B cell (primary cell): ENCODE measurements at regions not wholly inside any gene's neighbourhood (a gene's known extent, or its start where the extent isn't known, plus 50 kb on each side); places are given as distances from the start of the nearest gene placed in this dataset.

Experiments
- ATAC-seq: fragments of 200-7000 bp; cut with Tn5 transposase; one replicate; pipeline ENCODE4 v1.10.0; 2021; ENCODE audit warnings: low read depth, mild to moderate bottlenecking, moderate number of reproducible peaks, moderate library complexity
- CTCF ChIA-PET: fragments of 350-600 bp; sonication (Branson Sonifier 250); formaldehyde crosslinking; loops from one replicate; lab custom pipeline; 2021; ENCODE audit warnings: antibody characterized with exemption, inconsistent platforms; lab: Charles Lee
- POLR2A ChIA-PET: fragments of 350-600 bp; sonication (Branson Sonifier 250); formaldehyde crosslinking; loops from one replicate; lab custom pipeline; 2021; ENCODE audit warnings: antibody characterized with exemption; lab: Charles Lee
- DNase-seq: peaks from one replicate; pipeline ENCODE4 v3.0.0; 2013
- H2AFZ ChIP-seq: 2 replicates; pipeline ENCODE4 v1.6.1; 2012; ENCODE audit warnings: mild to moderate bottlenecking, low read depth, low read length; ENCODE audit not compliant: insufficient read depth, poor library complexity, severe bottlenecking
- H3K27ac ChIP-seq, 2 donors: 1 replicate in 1 of 2; 2 replicates in 1 of 2; pipeline ENCODE4 v1.5.1; 2012 to 2013; ENCODE audit warnings: low read length in 2 of 2, mild to moderate bottlenecking in 2 of 2, moderate library complexity in 1 of 2
- H3K27me3 ChIP-seq, 4 experiments: fragments of 200-600 bp in 1 of 4; sonication (generic) in 1 of 4; replicated peaks in 1 of 4; 1 replicate in 2 of 4; 2 replicates in 2 of 4; pipeline versions ENCODE4 v1.6.1 to v1.7.0; 2013 to 2016; ENCODE audit warnings: low read length in 3 of 4, mild to moderate bottlenecking in 2 of 4, mixed read lengths in 1 of 4, moderate library complexity in 1 of 4; ENCODE audit not compliant: insufficient read depth in 4 of 4, control insufficient read depth in 3 of 4; ENCODE audit errors: control extremely low read depth in 1 of 4
- H3K36me3 ChIP-seq, 2 experiments: replicated peaks in 1 of 2; 1 replicate in 1 of 2; 2 replicates in 1 of 2; pipeline versions ENCODE4 v1.6.1 to v1.7.1; 2013; ENCODE audit warnings: low read length in 1 of 2; ENCODE audit not compliant: insufficient read depth in 2 of 2, control insufficient read depth in 1 of 2; ENCODE audit errors: control extremely low read depth in 1 of 2, extremely low read depth in 1 of 2
- H3K4me1 ChIP-seq, 2 donors: fragments of 200-600 bp in 1 of 2; sonication (generic) in 1 of 2; 1 replicate in 1 of 2; 2 replicates in 1 of 2; pipeline versions ENCODE4 v1.5.1 to v1.6.1; 2013 to 2017; ENCODE audit warnings: low read length in 2 of 2; ENCODE audit not compliant: control insufficient read depth in 2 of 2, insufficient read depth in 2 of 2
- H3K4me2 ChIP-seq: replicated peaks from 2 replicates; pipeline ENCODE3; 2012; ENCODE audit warnings: mild to moderate bottlenecking, low read depth, low read length; ENCODE audit not compliant: poor library complexity, severe bottlenecking
- H3K4me3 ChIP-seq, 5 experiments: fragments of 200-600 bp in 1 of 5; sonication (generic) in 1 of 5; 1 replicate in 3 of 5; 2 replicates in 2 of 5; pipeline versions ENCODE4 v1.5.1 to v1.7.0; 2011 to 2016; ENCODE audit warnings: low read length in 4 of 5, mild to moderate bottlenecking in 4 of 5, low read depth in 2 of 5, control low read depth in 1 of 5, moderate library complexity in 1 of 5; ENCODE audit not compliant: insufficient read depth in 1 of 5; ENCODE audit errors: control extremely low read depth in 1 of 5, extremely low read depth in 1 of 5
- H3K79me2 ChIP-seq: fragments of 200-600 bp; sonication (generic); one replicate; pipeline ENCODE4 v1.6.0; 2016; ENCODE audit warnings: low read length; ENCODE audit not compliant: control insufficient read depth, insufficient read depth
- H3K9ac ChIP-seq: fragments of 200-600 bp; sonication (generic); 2 replicates; pipeline ENCODE4 v1.6.1; 2017; ENCODE audit warnings: mild to moderate bottlenecking, low read length, moderate library complexity
- H3K9me3 ChIP-seq, 3 donors: one replicate each; pipeline versions ENCODE4 v1.6.1 to v1.7.1; 2013; ENCODE audit warnings: low read length in 2 of 3; ENCODE audit not compliant: control insufficient read depth in 2 of 3, insufficient read depth in 1 of 3; ENCODE audit errors: control extremely low read depth in 1 of 3
- H4K20me1 ChIP-seq: 2 replicates; pipeline ENCODE4 v1.6.0; 2012; ENCODE audit warnings: mild to moderate bottlenecking, low read length; ENCODE audit not compliant: insufficient read depth, control insufficient read depth, poor library complexity, severe bottlenecking
- H3K27ac Mint-ChIP-seq: one replicate; pipeline ENCODE4 v1.8.0; 2021; ENCODE audit warnings: mixed read lengths
- H3K27me3 Mint-ChIP-seq: one replicate; pipeline ENCODE4 v1.8.0; 2021; ENCODE audit warnings: mixed read lengths
- H3K4me1 Mint-ChIP-seq: one replicate; pipeline ENCODE4 v1.8.0; 2021; ENCODE audit warnings: mixed read lengths
- H3K4me3 Mint-ChIP-seq: one replicate; pipeline ENCODE4 v1.8.0; 2021; ENCODE audit warnings: mixed read lengths
- H3K9me3 Mint-ChIP-seq: one replicate; pipeline ENCODE4 v1.8.0; 2022; ENCODE audit warnings: mixed read lengths; ENCODE audit not compliant: insufficient read depth
- CTCF ChIP-seq: fragments of 200-600 bp; IDR thresholded peaks from one replicate; pipeline ENCODE4 v1.8.0; 2022; ENCODE audit warnings: antibody characterized with exemption, mild to moderate bottlenecking
- EZH2 ChIP-seq: IDR thresholded peaks from 2 replicates; pipeline ENCODE4 v1.6.1; 2012; ENCODE audit warnings: borderline replicate concordance, low read depth, mild to moderate bottlenecking, moderate library complexity, low read length; ENCODE audit not compliant: insufficient read depth, poor library complexity, severe bottlenecking
- WGBS: methylation state at CpG from one replicate; pipeline ENCODE4 v1.1.5; 2013; ENCODE audit warnings: missing lambda C conversion rate; ENCODE audit not compliant: insufficient coverage; 5-methylcytosine and 5-hydroxymethylcytosine counted together
- intact Hi-C: fragments of 100-400 bp; cut with micrococcal nuclease; formaldehyde crosslinking; loops from one replicate; pipeline ENCODE4 v1.10.0; 2022

GRCh38 chr16:27722207-27722606 is 172.3 kb downstream of the KATNIP start:
- no peak overlapping the region for H3K27ac ChIP-seq
- intact Hi-C loops = no loop called here
- no peaks in the 10 kb centered on the region for H3K27me3 Mint-ChIP-seq

GRCh38 chr16:27722892-27723450 is 173.0 kb downstream of the KATNIP start:
- no peak overlapping the region for H2AFZ ChIP-seq
- H3K79me2 ChIP-seq = no peaks in the 10 kb centered on the region
- 94% methylated on average over 6 of the region's 7 CpGs for WGBS
- ChIA-PET POLR2A (no interaction called here), CTCF (no interaction called here)
- Mint-ChIP-seq H3K4me1 (no peaks in the 10 kb centered on the region), H3K9me3 (no peaks in the 10 kb centered on the region), H3K27ac (no peak overlapping the region), H3K27me3 (no peaks in the 10 kb centered on the region), H3K4me3 (no peak overlapping the region)
- no peak overlapping the region for H3K4me3 ChIP-seq
- no peaks in the 10 kb centered on the region for H3K9me3 ChIP-seq
- H3K36me3 ChIP-seq = peaks cover 0 to 12% of the 10 kb centered on the region in 2 experiments
- H3K4me1 ChIP-seq = no peaks in the 10 kb centered on the region
- ATAC-seq (no peak), DNase-seq (no peak)
- no peak overlapping the region for H3K9ac ChIP-seq
- H4K20me1 ChIP-seq = no peaks in the 10 kb centered on the region
- H3K4me2 ChIP-seq = no peak overlapping the region
- TF ChIP-seq EZH2 = no peak
- TF ChIP-seq CTCF = no peak
- H3K27me3 ChIP-seq = no peaks in the 10 kb centered on the region
- H3K27ac ChIP-seq = no peak overlapping the region
- intact Hi-C loops = no loop called here

More at GRCh38 chr16:27722207-27722606, 172.3 kb downstream of the KATNIP start:
- Histone ChIP-seq H3K4me1 (no peaks in the 10 kb centered on the region), H3K36me3 (peaks cover 0 to 12% of the 10 kb centered on the region in 2 experiments), H4K20me1 (no peaks in the 10 kb centered on the region), H3K9ac (no peak overlapping the region), H3K27me3 (no peaks in the 10 kb centered on the region), H3K9me3 (no peaks in the 10 kb centered on the region), H2AFZ (no peak overlapping the region), H3K4me2 (no peak overlapping the region), H3K79me2 (no peaks in the 10 kb centered on the region), H3K4me3 (no peak overlapping the region)
- ChIA-PET CTCF (no interaction called here), POLR2A (no interaction called here)
- Mint-ChIP-seq H3K9me3 (no peaks in the 10 kb centered on the region), H3K4me3 (no peak overlapping the region), H3K27ac (no peak overlapping the region), H3K4me1 (no peaks in the 10 kb centered on the region)
- ATAC-seq (no peak), DNase-seq (no peak)
- no CpG with 5 or more reads among the region's 1 CpG for WGBS
- TF ChIP-seq CTCF (no peak), EZH2 (no peak)
